Stimulated activated naive CD8-positive, alpha-beta T cell treated with anti-CD3 and anti-CD28 coated beads, Interleukin-15, Interleukin-2, amounts not matched to agents 100 ng/mL and 50 ng/mL, for 24 hours (primary cell): ENCODE measurements at regions not wholly inside any gene's neighbourhood (a gene's known extent, or its start where the extent isn't known, plus 50 kb on each side); places are given as distances from the start of the nearest gene placed in this dataset.

ENCODE experiments used
- H3K27ac Mint-ChIP-seq: one replicate; pipeline ENCODE4 v1.8.0; 2021; ENCODE audit warnings: mild to moderate bottlenecking, mixed read lengths
- H3K27me3 Mint-ChIP-seq: one replicate; pipeline ENCODE4 v1.8.0; 2021; ENCODE audit warnings: mixed read lengths
- H3K36me3 Mint-ChIP-seq: one replicate; pipeline ENCODE4 v1.8.0; 2021; ENCODE audit warnings: low read depth, mixed read lengths
- H3K4me1 Mint-ChIP-seq: one replicate; pipeline ENCODE4 v1.8.0; 2021; ENCODE audit warnings: low read depth, mixed read lengths
- H3K4me3 Mint-ChIP-seq: one replicate; pipeline ENCODE4 v1.8.0; 2021; ENCODE audit warnings: mild to moderate bottlenecking, mixed read lengths
- H3K9me3 Mint-ChIP-seq: one replicate; pipeline ENCODE4 v1.8.0; 2021; ENCODE audit warnings: mixed read lengths

- no peaks in the 10 kb centered on the region for H3K4me1 Mint-ChIP-seq
- H3K36me3 Mint-ChIP-seq: no peaks in the 10 kb centered on the region
- no peak overlapping the region for H3K27ac Mint-ChIP-seq
- peaks cover 2% of the 10 kb centered on the region for H3K9me3 Mint-ChIP-seq
- H3K4me3 Mint-ChIP-seq: no peak overlapping the region
- no peaks in the 10 kb centered on the region for H3K27me3 Mint-ChIP-seq
Observed at GRCh38 chr11:69393178-69393832, 88.2 kb upstream of the LINC01488 start.

GRCh38 chr11:69393865-69394233 is 87.6 kb upstream of the LINC01488 start:
- Mint-ChIP-seq H3K9me3 (no peaks in the 10 kb centered on the region), H3K4me1 (no peaks in the 10 kb centered on the region), H3K4me3 (no peak overlapping the region), H3K36me3 (no peaks in the 10 kb centered on the region), H3K27ac (no peak overlapping the region), H3K27me3 (no peaks in the 10 kb centered on the region)

GRCh38 chr11:69394234-69394868 is 87.1 kb upstream of the LINC01488 start:
- no peak overlapping the region for H3K27ac Mint-ChIP-seq
- H3K4me3 Mint-ChIP-seq: no peak overlapping the region
- H3K27me3 Mint-ChIP-seq: no peaks in the 10 kb centered on the region
- no peaks in the 10 kb centered on the region for H3K4me1 Mint-ChIP-seq
- H3K9me3 Mint-ChIP-seq: no peaks in the 10 kb centered on the region
- no peaks in the 10 kb centered on the region for H3K36me3 Mint-ChIP-seq

GRCh38 chr11:69394869-69395246 is 86.6 kb upstream of the LINC01488 start:
- no peaks in the 10 kb centered on the region for H3K9me3 Mint-ChIP-seq
- no peaks in the 10 kb centered on the region for H3K36me3 Mint-ChIP-seq
- H3K4me3 Mint-ChIP-seq: no peak overlapping the region
- H3K27ac Mint-ChIP-seq: no peak overlapping the region
- H3K4me1 Mint-ChIP-seq: no peaks in the 10 kb centered on the region
- no peaks in the 10 kb centered on the region for H3K27me3 Mint-ChIP-seq

- Mint-ChIP-seq H3K4me3 (no peak overlapping the region), H3K36me3 (no peaks in the 10 kb centered on the region), H3K4me1 (peaks cover 2% of the 10 kb centered on the region), H3K9me3 (no peaks in the 10 kb centered on the region), H3K27ac (no peak overlapping the region), H3K27me3 (no peaks in the 10 kb centered on the region)
Observed at GRCh38 chr11:69395287-69395686, 86.2 kb upstream of the LINC01488 start.

GRCh38 chr11:69396051-69396947 is 85.2 kb upstream of the LINC01488 start:
- Mint-ChIP-seq H3K9me3 (peaks cover 2% of the 10 kb centered on the region), H3K27ac (no peak overlapping the region), H3K27me3 (no peaks in the 10 kb centered on the region), H3K4me3 (no peak overlapping the region), H3K4me1 (peaks cover 5% of the 10 kb centered on the region), H3K36me3 (no peaks in the 10 kb centered on the region)

- no peak overlapping the region for H3K27ac Mint-ChIP-seq
- H3K27me3 Mint-ChIP-seq: no peaks in the 10 kb centered on the region
- peaks cover 11% of the 10 kb centered on the region for H3K4me1 Mint-ChIP-seq
- no peak overlapping the region for H3K4me3 Mint-ChIP-seq
- H3K36me3 Mint-ChIP-seq: no peaks in the 10 kb centered on the region
- H3K9me3 Mint-ChIP-seq: peaks cover 5% of the 10 kb centered on the region
Observed at GRCh38 chr11:69396948-69397307, 84.5 kb upstream of the LINC01488 start.

- no peak overlapping the region for H3K27ac Mint-ChIP-seq
- no peak overlapping the region for H3K4me3 Mint-ChIP-seq
- H3K4me1 Mint-ChIP-seq: peaks cover 14% of the 10 kb centered on the region
- no peaks in the 10 kb centered on the region for H3K36me3 Mint-ChIP-seq
- H3K9me3 Mint-ChIP-seq: peaks cover 11% of the 10 kb centered on the region
- no peaks in the 10 kb centered on the region for H3K27me3 Mint-ChIP-seq
Observed at GRCh38 chr11:69397732-69398131, 83.7 kb upstream of the LINC01488 start.

GRCh38 chr11:69398529-69399492 is 82.7 kb upstream of the LINC01488 start:
- no peaks in the 10 kb centered on the region for H3K36me3 Mint-ChIP-seq
- H3K27me3 Mint-ChIP-seq: peaks cover 4% of the 10 kb centered on the region
- peaks cover 14% of the 10 kb centered on the region for H3K4me1 Mint-ChIP-seq
- peaks cover 20% of the 10 kb centered on the region for H3K9me3 Mint-ChIP-seq
- H3K27ac Mint-ChIP-seq: no peak overlapping the region
- H3K4me3 Mint-ChIP-seq: no peak overlapping the region

GRCh38 chr11:69400140-69400539 is 81.3 kb upstream of the LINC01488 start:
- H3K4me3 Mint-ChIP-seq: no peak overlapping the region
- H3K9me3 Mint-ChIP-seq: peaks cover 20% of the 10 kb centered on the region
- peaks cover 14% of the 10 kb centered on the region for H3K4me1 Mint-ChIP-seq
- no peak overlapping the region for H3K27ac Mint-ChIP-seq
- no peaks in the 10 kb centered on the region for H3K36me3 Mint-ChIP-seq
- peaks cover 4% of the 10 kb centered on the region for H3K27me3 Mint-ChIP-seq

GRCh38 chr11:69400771-69401590 is 80.5 kb upstream of the LINC01488 start:
- Mint-ChIP-seq H3K27ac (peak overlapping the region; percentile 53), H3K9me3 (peaks cover 20% of the 10 kb centered on the region), H3K4me3 (no peak overlapping the region), H3K27me3 (peaks cover 4% of the 10 kb centered on the region), H3K4me1 (peaks cover 14% of the 10 kb centered on the region), H3K36me3 (no peaks in the 10 kb centered on the region)

GRCh38 chr11:69401715-69402114 is 79.7 kb upstream of the LINC01488 start:
- peaks cover 9% of the 10 kb centered on the region for H3K27me3 Mint-ChIP-seq
- H3K4me3 Mint-ChIP-seq: no peak overlapping the region
- H3K36me3 Mint-ChIP-seq: no peaks in the 10 kb centered on the region
- peak overlapping the region; percentile 53 for H3K27ac Mint-ChIP-seq
- peaks cover 20% of the 10 kb centered on the region for H3K9me3 Mint-ChIP-seq
- H3K4me1 Mint-ChIP-seq: peaks cover 14% of the 10 kb centered on the region

- peaks cover 14% of the 10 kb centered on the region for H3K4me1 Mint-ChIP-seq
Observed at GRCh38 chr11:69402251-69402887, 79.1 kb upstream of the LINC01488 start.

More at GRCh38 chr11:69402251-69402887, 79.1 kb upstream of the LINC01488 start:
- Mint-ChIP-seq H3K36me3 (no peaks in the 10 kb centered on the region), H3K4me3 (no peak overlapping the region), H3K9me3 (peaks cover 20% of the 10 kb centered on the region), H3K27me3 (peaks cover 10% of the 10 kb centered on the region), H3K27ac (no peak overlapping the region)
